ENCODE measurements at regions not wholly inside any gene's neighbourhood (a gene's known extent, or its start where the extent isn't known, plus 50 kb on each side); places are given as distances from the start of the nearest gene placed in this dataset.

GRCh38 chr10:105774351-105774750, 1133.3 kb downstream of the SORCS3 start:
- ChIA-PET CTCF (ENCODE audit: partially characterized antibody) (no interaction called here), POLR2A (ENCODE audit: partially characterized antibody) (no interaction called here)
- Histone ChIP-seq H4K5ac (ENCODE audit: insufficient read length, low read depth, low read length) (no peak overlapping the region), H3K4me1 (replicated peaks in 1 of 4; ENCODE audit: control insufficient read depth in 3 of 4, insufficient read depth in 4 of 4, low read length in 3 of 4) (no peaks in the 10 kb centered on the region), H3K14ac (ENCODE audit: insufficient read length) (no peak overlapping the region), H3K9ac (replicated peaks in 1 of 4; ENCODE audit: extremely low read depth in 1 of 4, low read depth in 3 of 4, low read length in 3 of 4) (no peak overlapping the region), H3K9me3 (ENCODE audit: insufficient read depth in 2 of 2, low read depth in 1 of 2, low read length in 1 of 2) (no peaks in the 10 kb centered on the region), H3K18ac (ENCODE audit: extremely low read depth, low read length) (no peak overlapping the region), H4K20me1 (replicated peaks in 1 of 2; ENCODE audit: control insufficient read depth in 1 of 2, insufficient read depth in 2 of 2, low read length in 2 of 2) (no peaks in the 10 kb centered on the region), H3K23ac (ENCODE audit: insufficient read length) (no peak overlapping the region), H4K91ac (replicated peaks; ENCODE audit: insufficient read length, low read length) (no peak overlapping the region), H2BK12ac (ENCODE audit: low read depth, low read length) (no peak overlapping the region), H3K27me3 (replicated peaks in 1 of 4; ENCODE audit: control insufficient read depth in 3 of 4, extremely low read depth in 1 of 4, insufficient read depth in 3 of 4, low read length in 3 of 4) (no peaks in the 10 kb centered on the region), H3K56ac (replicated peaks; ENCODE audit: insufficient read length, low read depth, low read length) (no peak overlapping the region), H2BK20ac (ENCODE audit: low read length) (no peak overlapping the region), H3K4me2 (ENCODE audit: insufficient read depth in 1 of 2, low read depth in 2 of 2, low read length in 2 of 2) (no peak overlapping the region), H2AK5ac (ENCODE audit: low read depth, low read length) (no peak overlapping the region), H3K4me3 (ENCODE audit: extremely low read depth in 1 of 4, insufficient read depth in 2 of 4, low read depth in 3 of 4, low read length in 4 of 4) (no peak overlapping the region), H2BK120ac (replicated peaks; ENCODE audit: low read depth, low read length) (no peak overlapping the region), H2BK15ac (ENCODE audit: low read length) (no peak overlapping the region), H3K23me2 (ENCODE audit: low read depth, low read length) (no peaks in the 10 kb centered on the region), H2AFZ (ENCODE audit: low read length) (0 out of 2 replicates have a peak overlapping the region, but pooled peaks have one; percentile 76), H3K27ac (ENCODE audit: low read depth, low read length) (no peak overlapping the region), H3K79me1 (ENCODE audit: low read depth, low read length) (no peaks in the 10 kb centered on the region), H2BK5ac (ENCODE audit: low read depth, low read length) (no peak overlapping the region), H3K79me2 (ENCODE audit: control insufficient read depth in 1 of 2, insufficient read depth in 2 of 2, low read length in 2 of 2) (no peaks in the 10 kb centered on the region), H4K8ac (ENCODE audit: extremely low read depth, insufficient read depth, low read length) (no peak overlapping the region), H3K36me3 (ENCODE audit: control insufficient read depth in 2 of 4, insufficient read depth in 4 of 4, low read length in 3 of 4) (no peaks in the 10 kb centered on the region), H3K4ac (replicated peaks; ENCODE audit: insufficient read length, low read depth, low read length) (no peak overlapping the region)
- no peak for FAIRE-seq
- 85% methylated on average over 2 of the region's 2 CpGs; no CpG with 5 or more reads in 1 of the 2 experiments for WGBS, 2 experiments (ENCODE audit: extremely low coverage in 1 of 2, insufficient coverage in 1 of 2, insufficient read length in 1 of 2, insufficient replicate concordance in 2 of 2, low coverage in 1 of 2, low lambda C conversion rate in 2 of 2, missing lambda C conversion rate in 1 of 2)
- DNase-seq (ENCODE audit: low read depth in 1 of 2, low spot score in 2 of 2), result no peak
- TF ChIP-seq GTF2F1 (IDR thresholded peaks at IDR 0.05; ENCODE audit: borderline replicate concordance, low read depth, low read length) (no peak), SP2 (IDR thresholded peaks at IDR 0.05; ENCODE audit: low read length) (no peak), HDAC6 (IDR thresholded peaks at IDR 0.05; ENCODE audit: low read depth, low read length) (no peak), EZH2 (IDR thresholded peaks at IDR 0.05; ENCODE audit: low read depth, low read length, severe bottlenecking) (no peak), KDM1A (IDR thresholded peaks at IDR 0.05; ENCODE audit: borderline replicate concordance, low read length) (no peak), CEBPB (IDR thresholded peaks at IDR 0.05; ENCODE audit: low read depth, low read length) (no peak), POLR2AphosphoS5 (IDR thresholded peaks at IDR 0.05; ENCODE audit: low read depth, low read length) (no peak), SP4 (IDR thresholded peaks at IDR 0.05; ENCODE audit: low read length) (no peak), TAF1 (IDR thresholded peaks at IDR 0.05; ENCODE audit: low read depth, low read length) (no peak), BCL11A (IDR thresholded peaks at IDR 0.05; ENCODE audit: low read depth in 2 of 2, low read length in 2 of 2) (no peak), BRCA1 (IDR thresholded peaks at IDR 0.05; ENCODE audit: low read depth, low read length) (no peak), SAP30 (IDR thresholded peaks at IDR 0.05; ENCODE audit: insufficient read depth, insufficient replicate concordance, low read length) (no peak), ASH2L (IDR thresholded peaks at IDR 0.05; ENCODE audit: low read length) (no peak), EP300 (IDR thresholded peaks at IDR 0.05; ENCODE audit: borderline replicate concordance in 1 of 2, low read depth in 2 of 2, low read length in 2 of 2) (no peak), SRF (IDR thresholded peaks at IDR 0.05; ENCODE audit: low read depth, low read length) (no peak), KDM4A (IDR thresholded peaks at IDR 0.05; ENCODE audit: low read depth, low read length, severe bottlenecking) (no peak), CHD2 (IDR thresholded peaks at IDR 0.05; ENCODE audit: low read length) (no peak)
